OCI-LY3 (cell line): ENCODE measurements at regions not wholly inside any gene's neighbourhood (a gene's known extent, or its start where the extent isn't known, plus 50 kb on each side); places are given as distances from the start of the nearest gene placed in this dataset.

Experiments
- H2AFZ ChIP-seq: fragments of 200-600, 300-600 bp; shearing (Covaris generic); 2 replicates; pipeline ENCODE4 v1.6.0; 2014; ENCODE audit warnings: antibody characterized with exemption, low read depth, low read length
- H3K27ac ChIP-seq: fragments of 200-600, 300-600 bp; sonication (generic); 2 replicates; pipeline ENCODE4 v1.5.1; 2014; ENCODE audit warnings: mild to moderate bottlenecking, low read length, moderate library complexity, mixed read lengths
- H3K27me3 ChIP-seq: fragments of 200-600, 300-600 bp; sonication (generic); 2 replicates; pipeline ENCODE4 v1.6.1; 2014; ENCODE audit warnings: low read depth, low read length, mixed read lengths
- H3K36me3 ChIP-seq: fragments of 200-600, 300-600 bp; sonication (generic); replicated peaks from 2 replicates; pipeline ENCODE3; 2014; ENCODE audit warnings: low read depth, low read length, mixed read lengths
- H3K4me1 ChIP-seq: fragments of 300-600, 200-600 bp; sonication (generic); 2 replicates; pipeline ENCODE4 v1.6.1; 2014; ENCODE audit warnings: low read length, mixed read lengths
- H3K4me2 ChIP-seq: fragments of 200-600, 300-600 bp; sonication (generic); 2 replicates; pipeline ENCODE4 v1.6.1; 2014; ENCODE audit warnings: low read length, mixed read lengths
- H3K4me3 ChIP-seq: fragments of 300-600, 200-600 bp; sonication (generic); 2 replicates; pipeline ENCODE4 v1.5.1; 2014; ENCODE audit warnings: antibody characterized with exemption, mild to moderate bottlenecking, low read length, moderate library complexity
- H3K79me2 ChIP-seq: fragments of 300-600, 200-600 bp; shearing (Covaris generic); 2 replicates; pipeline ENCODE4 v1.6.1; 2014; ENCODE audit warnings: mild to moderate bottlenecking, low read length, mixed read lengths
- H3K9ac ChIP-seq: fragments of 300-600, 200-600 bp; shearing (Covaris generic); 2 replicates; pipeline ENCODE4 v1.6.0; 2014; ENCODE audit warnings: mild to moderate bottlenecking, low read length, moderate library complexity
- H3K9me3 ChIP-seq: fragments of 200-600, 300-600 bp; shearing (Covaris generic); 2 replicates; pipeline ENCODE4 v1.6.1; 2014; ENCODE audit warnings: low read length, mixed read lengths; ENCODE audit not compliant: insufficient read depth
- H4K20me1 ChIP-seq: fragments of 200-600, 300-600 bp; sonication (generic); 2 replicates; pipeline ENCODE4 v1.6.1; 2016; ENCODE audit warnings: low read length, mixed read lengths; ENCODE audit not compliant: insufficient read depth
- EZH2phosphoT487 ChIP-seq: fragments of 200-600 bp; shearing (Covaris generic); IDR thresholded peaks from 2 replicates; pipeline ENCODE4 v1.6.1; 2018; ENCODE audit warnings: antibody characterized with exemption, mixed run types, low read depth
- TF ChIP-seq, protein P1 (sequence below): fragments of 200-600, 300-600 bp; sonication (generic); IDR thresholded peaks from 2 replicates; pipeline ENCODE4 v1.5.1; 2014; ENCODE audit warnings: antibody characterized with exemption, low read length, low read depth

DNA sequence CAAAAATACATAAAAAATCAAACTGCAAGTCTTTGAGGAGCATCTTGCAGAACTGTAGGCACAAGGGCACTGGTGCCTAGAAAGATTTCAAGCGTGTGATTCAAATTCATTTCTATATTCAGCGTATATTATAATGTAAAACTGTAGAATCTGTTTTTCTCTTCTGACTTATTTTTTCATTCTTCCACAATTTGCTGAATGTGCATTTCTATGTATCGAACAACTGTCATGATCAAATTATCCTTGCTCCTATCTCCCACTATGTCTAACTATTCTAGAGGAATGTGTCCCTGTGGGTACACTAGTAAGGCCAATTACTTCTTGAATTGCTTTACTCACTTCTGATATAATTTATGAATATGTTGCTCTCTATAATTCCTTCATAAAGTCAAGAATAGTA, 283.0 kb upstream of the MAGI2 start:
- Histone ChIP-seq H3K79me2 (no peaks in the 10 kb centered on the region), H3K4me2 (no peak overlapping the region), H3K27ac (no peak overlapping the region), H3K9me3 (no peaks in the 10 kb centered on the region), H3K27me3 (no peaks in the 10 kb centered on the region), H2AFZ (no peak overlapping the region), H3K9ac (no peak overlapping the region), H3K4me1 (no peaks in the 10 kb centered on the region), H4K20me1 (no peaks in the 10 kb centered on the region), H3K36me3 (no peaks in the 10 kb centered on the region), H3K4me3 (no peak overlapping the region)
- TF ChIP-seq, protein P1, sequence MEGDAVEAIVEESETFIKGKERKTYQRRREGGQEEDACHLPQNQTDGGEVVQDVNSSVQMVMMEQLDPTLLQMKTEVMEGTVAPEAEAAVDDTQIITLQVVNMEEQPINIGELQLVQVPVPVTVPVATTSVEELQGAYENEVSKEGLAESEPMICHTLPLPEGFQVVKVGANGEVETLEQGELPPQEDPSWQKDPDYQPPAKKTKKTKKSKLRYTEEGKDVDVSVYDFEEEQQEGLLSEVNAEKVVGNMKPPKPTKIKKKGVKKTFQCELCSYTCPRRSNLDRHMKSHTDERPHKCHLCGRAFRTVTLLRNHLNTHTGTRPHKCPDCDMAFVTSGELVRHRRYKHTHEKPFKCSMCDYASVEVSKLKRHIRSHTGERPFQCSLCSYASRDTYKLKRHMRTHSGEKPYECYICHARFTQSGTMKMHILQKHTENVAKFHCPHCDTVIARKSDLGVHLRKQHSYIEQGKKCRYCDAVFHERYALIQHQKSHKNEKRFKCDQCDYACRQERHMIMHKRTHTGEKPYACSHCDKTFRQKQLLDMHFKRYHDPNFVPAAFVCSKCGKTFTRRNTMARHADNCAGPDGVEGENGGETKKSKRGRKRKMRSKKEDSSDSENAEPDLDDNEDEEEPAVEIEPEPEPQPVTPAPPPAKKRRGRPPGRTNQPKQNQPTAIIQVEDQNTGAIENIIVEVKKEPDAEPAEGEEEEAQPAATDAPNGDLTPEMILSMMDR: no peak
- no peak for TF ChIP-seq EZH2phosphoT487

DNA sequence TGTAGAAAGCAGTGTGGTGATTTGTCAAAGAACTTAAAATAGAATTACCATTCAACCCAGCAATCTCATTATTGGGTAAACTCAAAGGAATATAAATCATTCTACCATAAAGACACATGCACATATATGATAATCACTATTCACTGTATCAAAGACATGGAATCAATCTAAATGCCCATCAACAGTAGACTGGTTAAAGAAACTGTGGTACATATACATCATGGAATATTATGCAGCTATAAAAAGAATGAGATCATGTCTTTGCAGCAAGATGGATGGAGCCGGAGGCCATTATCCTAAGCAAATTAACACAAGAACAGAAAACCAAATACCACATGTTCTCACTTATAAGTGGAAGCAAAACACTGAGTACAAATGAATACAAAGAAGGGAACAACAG, 281.5 kb upstream of the MAGI2 start:
- no peaks in the 10 kb centered on the region for H3K4me1 ChIP-seq
- H3K9me3 ChIP-seq: no peaks in the 10 kb centered on the region
- H3K27me3 ChIP-seq: no peaks in the 10 kb centered on the region
- H3K9ac ChIP-seq: no peak overlapping the region
- H2AFZ ChIP-seq: no peak overlapping the region
- H3K4me3 ChIP-seq: no peak overlapping the region
- H4K20me1 ChIP-seq: no peaks in the 10 kb centered on the region
- H3K27ac ChIP-seq: no peak overlapping the region
- no peak overlapping the region for H3K4me2 ChIP-seq
- H3K79me2 ChIP-seq: no peaks in the 10 kb centered on the region
- no peaks in the 10 kb centered on the region for H3K36me3 ChIP-seq
- TF ChIP-seq EZH2phosphoT487: no peak
- TF ChIP-seq, protein P1: no peak

DNA sequence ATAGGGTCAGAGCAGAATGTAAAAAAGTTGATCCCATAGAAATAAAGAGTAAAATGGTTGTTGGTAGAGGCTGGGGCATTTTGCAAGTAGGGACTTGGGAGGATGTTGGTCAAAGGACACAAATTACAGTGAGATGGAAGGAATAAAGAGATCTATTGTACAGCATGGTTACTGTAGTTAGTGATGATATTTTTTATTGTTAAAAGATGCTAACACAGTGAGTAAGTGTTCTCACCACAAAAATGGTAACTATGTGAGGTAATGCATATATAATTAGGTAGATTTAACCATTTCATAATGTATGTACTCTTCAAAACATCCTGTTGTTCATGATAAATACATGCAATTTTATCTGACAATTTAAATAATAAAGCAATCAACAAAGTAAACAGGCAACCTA, 280.7 kb upstream of the MAGI2 start:
- no peak overlapping the region for H3K4me3 ChIP-seq
- H3K4me1 ChIP-seq: no peaks in the 10 kb centered on the region
- H3K27ac ChIP-seq: no peak overlapping the region
- H3K27me3 ChIP-seq: no peaks in the 10 kb centered on the region
- H3K4me2 ChIP-seq: no peak overlapping the region
- H4K20me1 ChIP-seq: no peaks in the 10 kb centered on the region
- TF ChIP-seq EZH2phosphoT487: no peak
- TF ChIP-seq, protein P1: no peak
- no peaks in the 10 kb centered on the region for H3K79me2 ChIP-seq
- H3K9me3 ChIP-seq: no peaks in the 10 kb centered on the region
- no peak overlapping the region for H3K9ac ChIP-seq
- H3K36me3 ChIP-seq: no peaks in the 10 kb centered on the region
- no peak overlapping the region for H2AFZ ChIP-seq

DNA sequence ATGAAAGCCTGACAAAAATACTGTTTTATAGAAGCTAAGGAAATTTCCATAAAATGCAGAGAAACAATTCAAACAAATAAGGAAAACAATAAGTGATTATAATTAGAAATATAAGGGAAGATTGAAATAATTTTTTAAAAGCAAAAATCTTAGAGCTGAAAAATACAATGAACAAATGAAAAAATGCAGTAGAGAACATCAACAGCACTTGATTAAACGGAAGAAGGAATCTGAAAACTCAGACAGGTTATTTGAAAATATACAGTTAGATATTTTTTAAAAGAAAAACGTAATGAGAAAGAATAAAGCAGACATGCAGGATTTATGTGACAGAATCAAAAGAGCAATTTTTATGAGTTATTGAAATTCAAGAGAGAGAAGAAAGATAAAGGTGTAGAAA, 279.1 kb upstream of the MAGI2 start:
- no peak for TF ChIP-seq EZH2phosphoT487
- TF ChIP-seq, protein P1: no peak
- no peaks in the 10 kb centered on the region for H3K79me2 ChIP-seq
- no peaks in the 10 kb centered on the region for H3K9me3 ChIP-seq

More for the DNA sequence above, 279.1 kb upstream of the MAGI2 start:
- no peaks in the 10 kb centered on the region for H3K36me3 ChIP-seq
- H3K4me3 ChIP-seq: no peak overlapping the region
- no peaks in the 10 kb centered on the region for H3K27me3 ChIP-seq
- H3K9ac ChIP-seq: no peak overlapping the region
- no peaks in the 10 kb centered on the region for H3K4me1 ChIP-seq
- H4K20me1 ChIP-seq: no peaks in the 10 kb centered on the region
- no peak overlapping the region for H3K4me2 ChIP-seq
- H3K27ac ChIP-seq: no peak overlapping the region
- H2AFZ ChIP-seq: no peak overlapping the region
